ENCODE measurements at regions not wholly inside any gene's neighbourhood (a gene's known extent, or its start where the extent isn't known, plus 50 kb on each side); places are given as distances from the start of the nearest gene placed in this dataset.

GRCh38 chrX:9367421-9367820 is 97.4 kb upstream of the TBL1X start:
- TF ChIP-seq, protein P1, sequence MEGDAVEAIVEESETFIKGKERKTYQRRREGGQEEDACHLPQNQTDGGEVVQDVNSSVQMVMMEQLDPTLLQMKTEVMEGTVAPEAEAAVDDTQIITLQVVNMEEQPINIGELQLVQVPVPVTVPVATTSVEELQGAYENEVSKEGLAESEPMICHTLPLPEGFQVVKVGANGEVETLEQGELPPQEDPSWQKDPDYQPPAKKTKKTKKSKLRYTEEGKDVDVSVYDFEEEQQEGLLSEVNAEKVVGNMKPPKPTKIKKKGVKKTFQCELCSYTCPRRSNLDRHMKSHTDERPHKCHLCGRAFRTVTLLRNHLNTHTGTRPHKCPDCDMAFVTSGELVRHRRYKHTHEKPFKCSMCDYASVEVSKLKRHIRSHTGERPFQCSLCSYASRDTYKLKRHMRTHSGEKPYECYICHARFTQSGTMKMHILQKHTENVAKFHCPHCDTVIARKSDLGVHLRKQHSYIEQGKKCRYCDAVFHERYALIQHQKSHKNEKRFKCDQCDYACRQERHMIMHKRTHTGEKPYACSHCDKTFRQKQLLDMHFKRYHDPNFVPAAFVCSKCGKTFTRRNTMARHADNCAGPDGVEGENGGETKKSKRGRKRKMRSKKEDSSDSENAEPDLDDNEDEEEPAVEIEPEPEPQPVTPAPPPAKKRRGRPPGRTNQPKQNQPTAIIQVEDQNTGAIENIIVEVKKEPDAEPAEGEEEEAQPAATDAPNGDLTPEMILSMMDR (IDR thresholded peaks at IDR 0.05; ENCODE audit: borderline replicate concordance, extremely low read depth, low read length, poor library complexity, severe bottlenecking) = no peak
- TF ChIP-seq EZH2 (IDR thresholded peaks at IDR 0.05; ENCODE audit: borderline replicate concordance, low read depth, low read length, severe bottlenecking) = no peak
